DMS 273 (cell line): ENCODE measurements at regions not wholly inside any gene's neighbourhood (a gene's known extent, or its start where the extent isn't known, plus 50 kb on each side); places are given as distances from the start of the nearest gene placed in this dataset.

ENCODE experiments used
- DNase-seq: peaks from one replicate; lab custom pipeline; 2025; ENCODE audit not compliant: unreplicated experiment; lab: John Stamatoyannopoulos, UW

- no peak for DNase-seq
These were observed 140.6 kb upstream of the LGALSL start for GRCh38 chr2:64313398-64313723.

- DNase-seq, result no peak
These were observed 138.5 kb upstream of the LGALSL start for GRCh38 chr2:64315291-64315960.

GRCh38 chr2:64317707-64318475, 136.1 kb upstream of the LGALSL start:
- DNase-seq, result no peak

- DNase-seq, result no peak
These were observed 135.6 kb upstream of the LGALSL start for GRCh38 chr2:64318476-64318748.

DNA sequence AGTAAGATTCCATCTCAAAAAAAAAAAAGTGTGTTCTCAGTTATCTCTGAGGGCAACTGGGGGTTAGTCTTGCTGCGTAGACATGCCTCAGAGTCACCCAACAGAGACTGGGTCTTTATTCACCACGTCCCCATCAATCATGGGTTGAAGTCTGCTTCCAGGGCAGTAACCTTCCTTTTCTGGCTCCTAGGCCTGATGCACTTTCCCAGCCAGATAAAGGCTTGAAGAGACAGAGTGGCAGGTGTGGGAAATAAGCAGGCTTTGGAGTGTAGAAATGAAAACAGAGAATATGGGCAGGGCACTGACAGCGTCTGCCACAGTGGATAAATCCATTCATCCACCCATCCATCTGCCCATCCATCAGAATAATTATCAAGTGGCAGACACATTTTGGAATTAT, 134.1 kb upstream of the LGALSL start:
- no peak for DNase-seq

DNA sequence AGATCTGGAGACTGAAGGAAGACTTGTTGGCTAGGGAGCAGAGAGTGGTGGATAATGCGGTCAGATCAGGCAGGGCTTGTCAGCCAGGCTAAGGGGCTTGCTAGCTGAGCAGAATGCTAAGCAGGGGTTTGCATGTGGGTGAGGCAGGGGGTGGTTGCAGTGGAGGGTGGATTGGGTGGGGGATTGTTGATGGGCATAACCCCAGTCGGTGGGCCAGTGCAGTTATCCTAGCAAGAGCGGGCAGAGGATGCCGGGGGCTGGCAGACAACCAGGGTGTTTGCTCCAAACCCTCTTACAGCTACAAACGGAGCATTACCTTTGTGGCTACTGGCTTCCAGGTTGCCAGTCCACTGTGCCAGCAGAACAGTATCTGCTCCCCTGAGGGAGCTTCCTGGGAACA, 131.5 kb upstream of the LGALSL start:
- DNase-seq, result no peak

DNA sequence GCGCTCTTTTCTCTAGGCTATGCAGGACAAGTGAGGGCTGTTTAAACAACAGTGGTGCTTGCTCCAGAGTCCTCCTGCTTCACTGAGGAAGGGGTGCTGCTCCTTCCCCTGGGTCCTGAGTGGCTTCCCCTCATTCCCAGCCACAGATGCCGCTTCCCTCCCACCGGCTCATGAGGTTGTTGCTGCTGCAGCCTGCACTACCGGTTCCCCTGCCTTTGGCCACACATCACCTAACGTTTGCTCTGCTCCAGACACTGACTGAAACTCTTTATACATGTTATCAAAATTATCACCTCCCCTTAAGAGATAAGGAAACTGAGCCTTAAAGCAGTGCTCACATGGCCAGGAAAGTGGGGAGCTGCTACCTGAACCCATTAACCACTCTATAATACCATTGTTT, 130.8 kb upstream of the LGALSL start:
- no peak for DNase-seq

- DNase-seq, result no peak
These were observed 129.1 kb upstream of the LGALSL start for GRCh38 chr2:64324746-64325410.

- no peak for DNase-seq
These were observed 128.5 kb upstream of the LGALSL start for GRCh38 chr2:64325477-64325851.

- DNase-seq, result no peak
These were observed 127.9 kb upstream of the LGALSL start for GRCh38 chr2:64325852-64326577.

DNA sequence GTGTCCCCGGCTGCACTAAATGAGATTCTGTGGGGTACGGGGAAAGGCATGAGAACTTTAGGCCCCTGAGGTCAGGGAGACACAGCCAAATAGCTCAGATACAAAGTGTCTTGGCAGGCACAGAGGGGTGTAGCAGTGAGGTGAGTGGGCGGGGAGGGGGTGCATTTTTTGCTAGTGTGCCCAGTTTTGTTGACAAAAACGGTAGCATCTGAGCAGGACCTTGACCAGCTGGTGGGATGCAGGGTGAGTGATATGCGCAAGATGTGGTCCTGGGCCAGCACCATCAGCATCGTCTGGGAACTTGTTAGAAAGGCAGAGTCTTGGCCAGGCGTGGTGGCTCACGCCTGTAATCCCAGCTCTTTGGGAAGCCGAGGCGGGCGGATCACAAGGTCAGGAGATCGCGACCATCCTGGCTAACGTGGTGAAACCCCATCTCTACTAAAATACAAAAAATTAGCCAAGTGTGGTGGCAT, 127.3 kb upstream of the LGALSL start:
- no peak for DNase-seq

GRCh38 chr2:64327129-64327509, 126.8 kb upstream of the LGALSL start:
- DNase-seq, result no peak

DNA sequence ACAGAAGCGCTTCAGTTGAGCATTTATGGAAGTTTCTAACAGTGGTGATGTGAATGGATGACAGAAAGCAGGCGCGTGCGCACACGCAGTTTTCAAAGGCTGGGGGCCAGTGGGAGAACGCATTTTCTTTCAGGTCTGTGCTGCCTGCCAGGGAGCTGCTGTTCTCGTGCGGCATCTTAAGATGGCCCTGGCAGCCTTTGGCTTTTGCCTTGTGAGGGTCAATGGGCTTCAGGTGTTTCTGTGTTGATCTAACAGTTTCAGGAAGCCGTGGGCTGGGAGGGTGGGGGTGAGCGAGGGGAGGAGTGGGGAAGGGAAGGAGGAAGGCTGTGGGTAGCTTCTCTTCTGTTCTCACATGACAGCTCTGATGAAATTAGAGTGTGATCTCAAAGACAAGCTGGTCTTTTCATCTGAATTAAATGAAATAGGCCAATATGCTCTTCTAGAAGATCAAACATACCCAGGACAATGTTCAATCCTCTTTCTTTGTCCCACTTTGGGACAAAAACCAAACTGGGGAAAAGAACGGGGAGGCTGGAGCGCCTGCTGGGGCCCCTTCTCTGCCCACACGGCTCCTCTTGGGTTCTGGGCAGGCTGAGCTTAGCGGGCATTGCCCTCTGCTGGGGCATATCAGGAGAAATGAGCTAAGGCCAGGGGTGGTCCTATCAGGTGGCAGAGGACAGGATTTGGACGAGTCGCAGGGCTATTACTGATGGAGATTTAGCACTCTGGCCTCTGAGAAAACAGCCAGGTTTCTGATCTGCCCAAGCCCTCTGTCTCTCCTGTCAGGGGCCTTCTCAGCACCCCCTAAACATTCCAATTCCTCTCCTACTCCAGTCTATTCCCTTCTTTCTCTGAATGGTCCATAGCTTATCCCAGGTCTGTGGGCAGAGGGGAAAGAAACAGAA, 126.2 kb upstream of the LGALSL start:
- DNase-seq, result peak; percentile 65

DNA sequence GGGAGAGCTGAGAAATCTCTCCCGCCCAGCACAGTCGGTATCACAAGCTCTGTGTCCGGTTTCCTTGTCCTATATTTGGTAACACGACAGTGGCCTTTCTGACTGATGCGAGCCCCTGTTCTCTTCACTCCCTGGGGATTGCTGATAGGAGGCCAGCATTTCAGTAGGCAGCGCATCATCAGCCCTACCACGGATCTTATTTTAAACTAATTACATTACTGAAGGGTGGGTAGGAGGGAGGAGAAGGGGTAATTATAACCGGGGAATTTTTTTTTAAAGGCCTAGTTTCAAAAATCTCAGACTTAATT, 125.6 kb upstream of the LGALSL start:
- DNase-seq, result no peak

DNA sequence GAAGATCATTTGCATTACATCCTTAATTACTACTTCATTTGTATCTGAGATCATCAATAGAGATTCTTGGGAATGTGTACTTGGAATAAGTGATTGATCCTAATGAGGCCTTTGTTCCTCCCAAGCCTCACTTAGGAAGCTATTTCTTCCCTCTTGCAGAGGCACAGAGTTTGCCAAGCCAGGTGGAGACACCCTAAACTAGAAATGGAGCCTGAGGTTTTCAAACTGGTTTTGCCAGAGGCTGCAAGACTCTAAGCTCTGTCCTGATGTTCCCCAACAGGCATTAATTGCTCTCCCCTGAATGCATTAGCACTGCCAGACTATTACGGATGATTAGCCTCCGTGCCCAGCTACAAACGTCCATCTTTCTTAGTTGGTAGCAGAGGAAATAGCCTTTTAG, 125.2 kb upstream of the LGALSL start:
- no peak for DNase-seq

DNA sequence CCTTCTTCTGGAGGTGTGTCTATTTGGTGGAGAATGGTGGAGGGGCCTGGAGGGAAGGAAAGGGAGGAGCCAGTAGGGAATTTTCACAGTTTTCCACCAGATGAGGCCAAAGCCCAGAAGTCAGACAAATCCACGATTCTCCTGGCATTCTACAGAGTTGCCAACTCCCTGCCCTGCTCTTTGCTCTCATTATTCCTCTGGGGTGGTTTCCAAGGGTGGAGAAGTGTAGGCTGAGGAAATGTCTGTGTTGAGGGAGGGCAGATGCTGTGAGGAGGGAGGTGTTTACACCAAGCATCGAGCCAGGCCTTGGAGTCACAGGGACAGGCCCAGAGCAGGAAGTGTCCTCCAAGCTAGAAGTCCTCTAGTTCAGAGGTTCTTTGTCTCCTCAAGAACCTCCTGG, 124.1 kb upstream of the LGALSL start:
- DNase-seq, result no peak

DNA sequence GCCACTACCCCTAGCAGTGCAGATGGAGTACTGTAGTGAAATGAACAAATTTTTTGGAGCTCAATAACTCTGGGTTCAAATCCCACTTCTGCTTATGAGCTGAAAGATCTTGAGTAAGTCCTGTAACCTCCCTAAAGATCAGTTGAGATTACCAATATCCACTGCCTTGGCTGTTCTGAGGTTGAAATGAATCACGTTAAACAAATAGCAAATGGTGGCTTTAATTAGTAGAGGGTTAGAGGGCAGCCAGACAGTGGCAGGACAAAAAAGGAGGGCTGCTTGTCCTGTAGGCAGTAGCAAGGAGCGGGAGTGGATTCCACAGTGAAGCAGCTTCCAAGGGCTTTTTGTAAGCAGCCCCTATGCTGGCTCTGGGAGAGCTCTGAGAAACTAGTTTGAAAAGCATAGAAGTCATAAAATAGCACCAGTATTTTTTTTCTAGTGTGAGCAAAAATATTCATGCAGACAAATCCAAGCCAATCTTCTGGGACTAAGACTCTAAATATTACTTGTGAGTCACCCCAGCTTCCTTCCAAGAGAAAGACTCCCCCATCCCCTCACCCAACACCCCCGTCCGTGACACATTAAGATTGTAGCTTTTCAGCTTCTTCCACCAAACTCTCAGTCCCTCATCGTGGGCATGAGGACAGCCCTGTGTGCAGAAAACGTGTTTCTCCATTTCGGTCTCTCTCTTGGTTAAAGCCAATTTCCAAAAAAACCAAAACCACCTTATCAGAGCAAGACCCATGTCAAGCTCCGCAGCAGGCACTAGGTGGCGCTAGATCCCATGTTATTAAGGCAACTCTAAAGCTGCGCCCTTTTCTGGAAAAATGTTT, 123.5 kb upstream of the LGALSL start:
- peak; percentile 92 for DNase-seq

GRCh38 chr2:64331114-64331645, 122.8 kb upstream of the LGALSL start:
- no peak for DNase-seq

GRCh38 chr2:64331849-64332699, 121.9 kb upstream of the LGALSL start:
- DNase-seq, result no peak
